GM18517 (cell line): ENCODE measurements at regions not wholly inside any gene's neighbourhood (a gene's known extent, or its start where the extent isn't known, plus 50 kb on each side); places are given as distances from the start of the nearest gene placed in this dataset.
"Not testable (repeated sequence)": the region's sequence is repeated elsewhere in the genome, so short reads cannot be mapped to it uniquely, and the experiment has no call there.

Source experiments
- ATAC-seq: cut with Tn5 transposase; IDR thresholded peaks from one replicate; pipeline ENCODE4 v1.9.1; 2021; ENCODE audit warnings: mild to moderate bottlenecking, moderate library complexity; ENCODE audit not compliant: unreplicated experiment

- ATAC-seq, result peak; percentile 86
These were observed 303.1 kb downstream of the RPLP1 start for GRCh38 chr15:69755551-69756310.

GRCh38 chr15:69756440-69756839 lies 303.8 kb downstream of the RPLP1 start:
- ATAC-seq, result no peak

- ATAC-seq, result no peak
These were observed 304.6 kb downstream of the RPLP1 start for GRCh38 chr15:69757186-69757585.

GRCh38 chr15:69758291-69758771 lies 305.7 kb downstream of the RPLP1 start:
- ATAC-seq, result no peak

GRCh38 chr15:69758810-69759790 lies 306.5 kb downstream of the RPLP1 start:
- ATAC-seq, result peak; percentile 35

- no peak for ATAC-seq
These were observed 307.7 kb downstream of the RPLP1 start for GRCh38 chr15:69760258-69760845.

GRCh38 chr15:69760890-69761568 lies 308.4 kb downstream of the RPLP1 start:
- peak; percentile 49 for ATAC-seq

GRCh38 chr15:69762373-69763148 lies 309.9 kb downstream of the RPLP1 start:
- ATAC-seq, result no peak

GRCh38 chr15:69763831-69764230 lies 311.2 kb downstream of the RPLP1 start:
- no peak for ATAC-seq

- ATAC-seq, result no peak
These were observed 313.5 kb downstream of the RPLP1 start for GRCh38 chr15:69766156-69766555.

- ATAC-seq, result no peak
These were observed 314.6 kb downstream of the RPLP1 start for GRCh38 chr15:69767191-69767590.

- ATAC-seq, result not testable (repeated sequence)
These were observed 316.7 kb downstream of the RPLP1 start for GRCh38 chr15:69769336-69769735.

- not testable (repeated sequence) for ATAC-seq
These were observed 321.6 kb downstream of the RPLP1 start for GRCh38 chr15:69774258-69774657.

GRCh38 chr15:69774711-69775110 lies 322.1 kb downstream of the RPLP1 start:
- not testable (repeated sequence) for ATAC-seq

- no peak for ATAC-seq
These were observed 320.4 kb downstream of the TLE3 start for GRCh38 chr15:69777356-69777755.

GRCh38 chr15:69780374-69780773 lies 317.3 kb downstream of the TLE3 start:
- ATAC-seq, result no peak

- no peak for ATAC-seq
These were observed 316.7 kb downstream of the TLE3 start for GRCh38 chr15:69780981-69781380.

- no peak for ATAC-seq
These were observed 316.1 kb downstream of the TLE3 start for GRCh38 chr15:69781411-69782125.

- no peak for ATAC-seq
These were observed 315.5 kb downstream of the TLE3 start for GRCh38 chr15:69782139-69782658.
